GM12891 (cell line): ENCODE measurements at regions not wholly inside any gene's neighbourhood (a gene's known extent, or its start where the extent isn't known, plus 50 kb on each side); places are given as distances from the start of the nearest gene placed in this dataset.

Experiments
- POLR2A ChIP-seq: IDR thresholded peaks from 2 replicates; pipeline ENCODE4 v1.6.1; 2011; ENCODE audit warnings: low read depth, low read length, control low read depth
- POLR2AphosphoS5 ChIP-seq: IDR thresholded peaks from 2 replicates; pipeline ENCODE4 v1.6.1; 2011; ENCODE audit warnings: low read depth, low read length, control low read depth
- TAF1 ChIP-seq: IDR thresholded peaks from 2 replicates; pipeline ENCODE4 v1.6.1; 2011; ENCODE audit warnings: low read depth, low read length, control low read depth

DNA sequence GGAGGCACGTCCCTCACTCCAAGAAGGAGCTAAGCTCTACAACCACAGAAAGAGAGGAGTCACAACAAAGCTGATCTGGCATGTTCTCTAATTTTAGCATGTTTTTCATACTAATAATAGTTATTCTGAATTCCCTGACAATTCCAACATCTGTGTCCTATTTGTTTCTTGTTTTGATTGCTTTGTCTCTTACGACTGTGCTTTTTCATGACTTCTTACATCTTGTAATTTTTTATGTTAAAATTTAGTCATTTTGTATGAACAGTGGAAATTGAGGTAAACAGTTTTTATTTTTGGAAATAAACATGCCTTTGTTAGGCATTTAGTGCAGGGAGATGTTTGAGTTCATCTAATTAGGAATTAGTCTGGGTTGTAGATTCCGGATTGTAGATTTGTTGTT lies 668.1 kb upstream of the EDIL3 start:
- TF ChIP-seq POLR2AphosphoS5, result no peak
- TF ChIP-seq POLR2A, result no peak
- TF ChIP-seq TAF1, result no peak
